ENCODE measurements at regions not wholly inside any gene's neighbourhood (a gene's known extent, or its start where the extent isn't known, plus 50 kb on each side); places are given as distances from the start of the nearest gene placed in this dataset.
"Not testable (repeated sequence)": the region's sequence is repeated elsewhere in the genome, so short reads cannot be mapped to it uniquely, and the experiment has no call there.

DNA sequence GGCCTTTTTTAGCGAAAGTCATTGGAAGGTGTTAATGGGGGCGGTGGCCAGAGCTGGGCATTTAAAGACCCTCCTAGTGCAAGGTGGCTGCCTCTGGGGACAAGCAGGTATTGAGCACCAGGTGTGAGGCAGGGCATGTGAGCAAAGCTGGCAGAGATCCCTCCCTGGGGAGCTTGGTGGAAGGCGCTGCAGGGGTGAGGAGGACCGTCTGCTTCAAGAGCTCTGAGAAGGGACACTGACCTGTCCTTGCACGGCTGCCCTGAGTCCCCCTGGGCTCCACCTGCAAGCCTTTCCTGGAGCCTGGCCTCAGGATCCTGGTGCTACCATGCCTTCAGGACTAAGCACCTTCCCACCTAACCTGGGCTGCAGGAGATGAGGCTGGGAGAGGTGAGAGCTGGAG, 127.0 kb upstream of the CIBAR2 start:
- DNase-seq (ENCODE audit: low spot score), result no peak

DNA sequence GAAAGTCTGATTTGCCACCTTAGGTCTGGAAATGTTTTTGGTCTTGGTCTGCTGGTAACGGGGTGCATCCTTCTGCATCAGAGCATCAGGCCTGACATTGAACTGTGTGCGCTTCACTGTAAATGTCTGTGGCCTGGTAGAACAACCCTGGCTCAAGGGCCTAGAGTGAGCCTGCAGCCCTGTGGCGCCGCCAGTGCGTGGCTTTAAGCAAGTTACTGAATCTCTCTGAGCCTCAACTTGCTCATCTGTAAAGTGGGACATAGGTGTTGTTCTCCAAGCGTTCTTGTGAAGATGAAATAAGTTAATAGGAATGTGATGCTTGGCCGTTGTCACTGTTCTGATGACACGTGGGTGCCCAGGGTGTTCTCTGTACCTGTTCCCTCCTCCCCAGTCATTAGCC, 127.6 kb upstream of the CIBAR2 start:
- no peak for DNase-seq (ENCODE audit: low spot score)

DNA sequence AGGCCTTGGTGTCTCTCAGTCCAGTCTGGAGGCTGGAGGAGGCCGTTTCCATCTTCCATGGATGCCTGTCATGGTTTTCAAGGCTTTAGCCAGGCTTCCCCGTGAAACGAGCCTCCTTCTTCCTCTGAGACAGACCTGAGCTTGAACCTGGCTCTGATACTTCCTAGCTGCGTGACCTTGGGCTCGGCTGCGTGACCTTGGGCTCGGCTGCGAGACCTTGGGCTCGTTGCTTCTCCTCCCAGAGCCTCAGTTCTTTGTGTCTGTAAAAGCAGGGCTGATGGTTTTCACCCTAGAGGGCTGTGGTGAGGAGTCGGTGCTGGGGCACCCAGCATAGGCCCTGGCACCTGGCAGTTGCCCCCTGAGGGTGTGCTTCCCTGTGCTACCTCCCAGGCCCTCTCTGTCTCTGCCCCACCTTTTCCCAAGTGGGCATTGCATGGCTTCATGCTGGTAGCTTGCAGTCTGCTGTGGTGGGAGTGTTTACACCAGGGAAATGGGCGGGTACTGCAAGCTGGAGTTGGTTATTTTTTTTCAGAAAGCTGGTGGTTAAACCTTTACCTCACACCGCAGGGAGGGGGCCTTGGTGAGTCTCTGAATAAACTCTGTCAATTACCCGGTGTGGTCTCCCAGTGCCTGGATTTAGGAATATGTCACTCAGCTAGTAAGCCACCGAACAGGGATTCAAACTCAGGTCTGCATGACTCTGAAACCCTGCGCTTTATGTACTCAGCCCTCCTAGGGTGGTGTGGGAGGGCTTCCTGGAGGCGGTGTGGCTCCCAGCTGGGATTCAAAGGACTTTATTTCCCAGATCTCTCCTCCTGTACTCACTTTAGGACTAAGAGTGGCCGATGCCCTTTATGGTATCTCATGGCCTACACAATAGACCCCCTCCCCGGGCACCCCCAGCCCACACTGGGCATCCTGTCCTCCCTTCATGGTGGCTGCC, 129.0 kb upstream of the CIBAR2 start:
- DNase-seq (ENCODE audit: low spot score), result no peak

DNA sequence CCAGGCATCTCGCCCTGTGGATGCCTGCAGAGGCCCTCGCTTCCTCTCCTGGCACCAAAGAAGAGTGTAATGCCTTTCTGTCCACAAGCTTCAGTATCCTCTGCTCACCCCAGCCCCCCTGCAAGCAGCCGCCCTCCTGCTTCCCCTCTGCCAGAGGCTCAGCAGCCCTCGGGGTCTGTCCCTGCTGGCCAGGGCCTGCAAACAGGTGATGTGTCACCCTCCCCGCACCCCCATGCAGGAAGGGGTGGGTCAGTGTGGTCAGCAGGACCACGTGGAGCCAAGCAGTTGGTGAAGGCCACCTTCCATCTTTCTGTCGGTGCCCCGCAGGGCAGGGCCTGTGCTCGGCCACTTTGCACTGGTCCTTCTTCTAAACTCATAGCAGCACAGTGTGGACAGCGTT, 129.9 kb upstream of the CIBAR2 start:
- no peak for DNase-seq (ENCODE audit: low spot score)

DNA sequence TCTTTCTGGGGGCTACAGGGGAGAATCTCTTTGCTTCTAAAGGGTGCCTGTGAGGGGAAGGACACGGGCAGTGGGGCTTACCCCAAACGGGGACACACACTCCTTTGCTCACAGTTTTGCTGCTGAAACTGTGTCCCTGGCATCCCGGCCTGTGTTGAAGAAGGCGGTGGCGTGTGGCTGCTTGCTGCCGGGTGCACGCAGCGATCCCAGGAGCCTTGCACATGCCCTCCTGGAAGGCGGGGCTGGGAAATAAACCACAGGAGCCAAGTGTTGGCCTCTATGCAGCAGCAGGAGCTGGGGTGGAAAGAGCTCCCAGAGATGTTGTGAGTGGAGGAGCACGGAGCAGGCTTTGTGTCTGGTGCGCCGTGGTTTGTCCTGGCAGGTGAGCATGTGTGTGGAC, 131.0 kb upstream of the CIBAR2 start:
- DNase-seq (ENCODE audit: low spot score), result no peak

DNA sequence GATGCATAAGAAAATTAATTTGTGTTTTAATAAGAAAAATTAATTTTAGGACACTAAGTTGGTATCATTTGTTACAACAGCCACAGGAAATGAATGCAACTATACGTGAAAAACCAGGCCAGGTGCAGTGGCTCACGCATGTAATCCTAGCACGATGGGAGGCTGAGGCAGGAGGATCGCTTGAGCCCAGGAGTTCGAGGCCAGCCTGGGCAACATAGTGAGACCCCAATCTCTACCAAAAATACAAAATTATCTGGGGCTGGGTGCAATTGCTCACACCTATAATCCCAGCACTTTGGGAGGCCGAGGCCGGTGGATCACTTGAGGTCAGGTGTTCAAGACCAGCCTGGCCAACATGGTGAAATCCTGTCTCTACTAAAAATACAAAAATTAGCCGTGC, 132.2 kb upstream of the CIBAR2 start:
- DNase-seq (ENCODE audit: low spot score), result not testable (repeated sequence)

DNA sequence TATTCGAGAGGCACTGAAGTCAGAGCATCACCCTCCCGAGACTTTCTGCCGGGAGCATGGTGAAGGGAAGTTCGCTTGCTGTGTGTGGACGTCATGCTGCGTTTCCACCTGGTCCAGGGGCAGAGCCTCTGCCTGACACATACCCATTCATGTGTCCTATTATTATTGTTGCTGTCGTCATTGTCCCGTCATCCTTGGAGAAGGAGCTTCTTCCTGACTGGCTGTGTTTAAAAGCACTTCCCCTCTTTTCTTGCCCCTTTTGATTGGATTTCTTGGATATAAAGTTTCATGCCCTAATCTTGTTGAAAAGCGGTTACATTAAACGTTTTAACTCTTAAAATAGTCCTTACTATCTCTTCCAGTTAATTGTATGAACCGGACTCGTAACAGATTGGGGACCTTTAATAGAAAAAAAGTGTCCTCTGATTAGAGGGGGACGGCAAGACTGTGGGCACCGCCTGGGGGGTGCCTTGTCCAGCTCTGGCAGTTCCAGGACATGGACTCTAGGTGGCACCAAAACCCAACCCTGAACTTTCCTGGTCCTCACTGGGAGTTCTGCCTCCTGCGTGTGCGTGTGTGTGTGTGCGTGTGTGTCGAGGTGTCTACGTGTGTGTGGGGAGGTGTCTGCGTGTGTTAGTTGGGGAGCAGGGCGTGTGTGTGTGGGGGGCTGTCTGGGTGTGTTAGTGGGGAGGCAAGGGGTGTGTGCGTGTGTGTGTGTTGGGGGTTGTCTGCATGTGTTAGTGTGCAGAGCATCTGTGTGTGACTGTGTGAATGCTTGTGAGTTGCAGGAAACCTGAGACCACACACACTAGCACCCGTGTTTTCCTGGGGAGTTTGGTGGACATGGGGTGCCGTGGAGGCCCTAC, 133.3 kb upstream of the CIBAR2 start:
- DNase-seq (ENCODE audit: low spot score), result peak; percentile 86

DNA sequence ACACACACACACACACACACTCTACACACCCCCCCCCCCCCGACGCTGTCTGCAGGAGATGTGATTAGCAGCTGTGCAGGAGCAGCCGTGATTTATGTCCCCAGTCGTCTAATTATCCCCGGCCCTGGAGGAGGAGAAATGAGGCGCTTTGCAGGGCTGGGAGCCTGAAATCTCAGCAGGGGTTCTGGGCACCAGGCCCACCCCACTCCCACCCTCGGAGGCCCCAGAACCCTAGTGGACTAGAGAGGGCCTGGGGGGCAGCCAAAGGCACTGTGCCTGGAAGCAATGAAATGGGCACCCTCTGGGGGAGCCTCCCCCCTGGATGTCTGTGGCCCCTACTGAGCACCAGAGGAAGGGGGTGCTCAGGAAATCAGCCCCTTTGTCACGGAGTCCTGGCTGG, 134.2 kb upstream of the CIBAR2 start:
- no peak for DNase-seq (ENCODE audit: low spot score)

DNA sequence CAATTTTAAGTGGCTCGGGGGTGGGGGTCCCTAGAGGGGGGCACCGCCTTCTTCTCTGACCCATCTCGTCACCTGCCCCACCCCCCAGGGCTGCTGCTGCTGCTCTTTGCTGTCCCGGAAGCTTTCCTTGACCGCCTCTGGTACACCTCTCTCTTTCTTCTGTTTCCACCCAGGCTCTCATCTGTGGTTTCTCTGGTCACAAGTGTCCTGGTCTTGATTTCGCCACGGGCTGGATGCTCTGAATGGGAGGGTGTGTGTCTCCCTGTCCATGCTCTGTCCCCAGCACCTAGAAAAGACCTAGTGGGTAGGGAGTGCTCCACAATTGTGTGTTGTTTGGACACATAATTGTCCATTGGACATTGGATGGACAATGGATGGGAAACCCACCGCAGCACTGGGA, 134.7 kb upstream of the CIBAR2 start:
- no peak for DNase-seq (ENCODE audit: low spot score)

DNA sequence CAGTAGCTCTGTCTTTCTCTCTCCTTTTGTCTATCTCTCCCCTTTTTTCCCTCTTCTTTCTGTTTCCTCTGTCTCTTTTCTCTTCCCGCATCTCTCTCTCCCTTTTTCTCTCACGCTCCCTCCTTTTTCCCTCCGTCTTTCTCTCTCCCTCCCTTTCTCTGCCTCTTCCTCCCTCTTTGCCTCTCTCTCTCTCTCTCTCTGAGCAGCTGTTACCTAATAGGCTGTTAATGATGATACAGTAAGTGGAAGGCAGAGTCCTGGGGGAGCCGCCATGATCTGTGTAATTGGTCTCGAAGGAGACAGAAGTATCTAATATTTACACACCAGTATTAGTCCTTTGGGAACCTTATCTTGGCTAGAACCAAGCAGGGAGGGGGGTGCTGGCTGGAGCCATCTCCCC, 136.1 kb upstream of the CIBAR2 start:
- no peak for DNase-seq (ENCODE audit: low spot score)

DNA sequence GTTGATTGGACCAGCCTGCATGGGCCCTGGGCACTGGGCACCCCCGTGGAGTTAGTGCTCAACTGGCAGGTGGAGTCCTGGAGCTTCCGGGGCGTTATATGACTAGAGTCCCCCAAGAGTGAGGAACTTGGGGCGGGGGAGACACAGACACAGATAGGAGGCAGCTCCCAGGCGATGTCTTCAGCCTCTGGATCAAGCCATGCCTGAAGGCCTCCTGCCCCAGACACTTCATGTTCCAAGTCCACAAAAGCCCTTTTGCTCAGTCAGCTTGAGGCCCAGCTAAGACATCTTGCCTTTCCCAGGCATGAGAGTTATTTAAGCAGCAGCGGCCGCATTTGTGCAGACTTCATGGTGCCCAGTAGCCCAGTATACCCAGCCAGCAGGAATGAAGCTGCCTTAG, 136.6 kb upstream of the CIBAR2 start:
- no peak for DNase-seq (ENCODE audit: low spot score)

DNA sequence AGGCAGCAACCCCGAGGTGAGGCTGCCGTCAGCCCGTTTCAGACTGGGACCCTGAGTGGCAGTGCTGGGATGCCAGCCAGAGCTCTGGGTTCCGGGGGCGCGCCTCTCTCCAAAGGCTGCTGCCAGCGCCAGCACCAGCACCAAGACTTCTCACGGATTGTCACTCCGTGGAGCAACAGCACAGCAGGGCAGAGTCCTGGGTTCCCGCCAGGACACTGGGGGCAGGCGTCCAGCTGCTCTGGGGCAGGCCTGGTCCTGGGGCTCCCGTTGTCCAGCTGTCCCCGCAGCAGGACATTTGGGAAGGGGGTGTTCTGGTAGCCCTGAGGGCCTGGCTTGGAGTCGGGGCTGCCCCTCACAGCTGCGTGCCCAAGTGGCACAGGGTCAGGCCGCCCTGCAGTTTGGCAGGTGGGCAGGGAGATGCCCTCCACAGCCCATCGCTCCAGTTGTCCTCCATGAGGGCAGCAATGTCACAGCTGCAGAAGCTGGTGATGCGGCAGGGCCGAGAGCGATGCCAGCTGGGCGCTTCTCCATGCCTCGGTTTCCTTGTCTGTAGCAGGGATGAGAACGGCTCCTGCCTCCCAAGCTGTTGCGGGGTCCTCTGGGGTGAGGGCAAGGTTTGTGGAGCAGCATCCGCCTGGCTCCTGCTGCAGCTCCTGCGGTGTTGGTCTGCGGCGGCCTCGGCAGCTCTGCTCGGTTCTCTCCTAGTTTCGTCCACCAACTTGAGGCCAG, 137.3 kb upstream of the CIBAR2 start:
- DNase-seq (ENCODE audit: low spot score), result no peak

DNA sequence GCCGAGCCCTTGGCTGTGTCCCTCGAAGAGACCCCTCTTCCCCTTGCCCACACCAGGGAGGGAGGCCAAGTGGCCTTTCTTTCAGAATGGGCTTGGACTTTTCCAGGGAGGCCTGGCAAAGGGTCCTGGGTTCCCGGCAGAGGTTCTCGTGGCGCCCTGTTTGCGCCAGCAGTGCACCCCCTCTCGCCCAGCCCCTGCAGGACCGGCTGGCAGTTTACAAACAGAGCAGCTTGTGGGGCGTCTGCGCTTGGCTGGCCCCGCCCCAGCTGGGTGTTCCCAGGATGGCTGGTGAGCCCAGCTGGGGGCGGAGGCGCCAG, 137.8 kb upstream of the CIBAR2 start:
- DNase-seq (ENCODE audit: low spot score), result no peak

DNA sequence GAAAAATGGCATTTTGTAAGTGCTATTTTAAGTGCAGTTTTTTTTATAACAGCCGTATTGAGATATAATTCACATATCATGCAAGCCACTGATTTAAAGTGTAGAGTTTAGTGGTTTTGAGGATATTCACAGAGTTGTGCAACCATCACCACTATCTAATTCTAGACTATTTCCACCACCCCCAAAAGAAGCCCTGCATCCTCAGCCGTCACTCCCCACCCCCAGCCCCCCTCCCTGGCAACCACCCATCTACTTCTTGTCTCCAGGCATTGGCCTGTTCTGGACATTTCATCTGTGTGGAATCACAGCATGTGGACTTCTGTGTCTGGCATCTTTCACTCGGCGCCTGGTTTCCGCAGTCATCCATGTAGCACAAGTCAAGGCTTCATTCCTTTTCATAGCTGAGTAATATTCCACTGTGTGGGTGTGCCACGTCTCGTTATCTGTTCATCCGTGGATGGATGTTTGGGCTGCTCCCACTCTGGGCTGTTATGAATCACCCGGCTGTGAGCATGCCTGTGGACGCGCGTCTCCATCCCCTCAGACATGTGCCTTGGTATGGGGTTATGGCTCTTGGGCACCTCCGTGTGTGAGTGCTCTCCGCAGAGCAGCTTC, 138.4 kb upstream of the CIBAR2 start:
- DNase-seq (ENCODE audit: low spot score), result no peak

DNA sequence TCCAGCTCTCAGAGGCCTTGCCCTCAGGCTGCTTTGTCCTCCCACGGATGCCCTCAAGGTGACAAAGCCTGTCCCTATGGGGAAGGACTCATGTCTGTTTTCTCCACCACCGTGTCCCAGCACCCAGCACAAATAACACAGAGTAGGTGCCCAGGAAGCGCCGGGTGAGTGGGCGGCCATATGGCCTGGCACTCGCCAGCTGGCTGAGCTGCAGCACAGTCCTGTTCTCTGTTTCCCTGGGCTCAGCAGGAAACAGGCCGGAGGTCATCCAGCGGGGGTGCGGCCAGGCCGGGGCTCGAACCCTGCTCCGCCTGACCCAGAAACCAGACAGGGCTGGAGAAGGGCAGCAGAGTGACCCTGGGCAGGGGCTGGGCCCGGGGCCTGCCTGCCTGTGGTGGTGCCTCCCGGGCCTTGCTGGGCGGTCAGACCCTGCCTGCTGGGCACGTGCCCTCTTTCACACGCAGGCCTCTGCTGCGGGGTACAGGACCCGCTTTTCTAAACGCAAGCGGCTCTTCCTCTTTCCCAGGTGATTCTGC, 139.0 kb upstream of the CIBAR2 start:
- no peak for DNase-seq (ENCODE audit: low spot score)

DNA sequence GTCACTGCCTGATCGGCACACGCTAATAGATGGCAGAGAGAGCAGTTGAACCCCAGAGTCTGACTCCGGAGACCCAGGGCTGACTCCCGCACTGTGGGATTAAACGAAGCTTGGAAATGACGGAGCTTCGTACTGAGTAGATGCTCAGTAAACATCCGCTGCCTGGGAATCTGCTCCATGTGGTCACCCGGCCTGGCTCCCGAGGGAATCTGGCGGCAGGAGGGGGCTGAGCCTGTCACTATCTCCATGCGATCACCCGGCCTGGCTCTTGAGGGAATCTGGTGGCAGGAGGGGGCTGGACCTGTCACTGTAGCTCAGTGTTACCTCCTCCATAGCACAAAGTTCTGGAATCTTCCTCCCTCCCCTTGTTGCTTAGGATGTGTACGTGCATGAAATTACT, 139.7 kb upstream of the CIBAR2 start:
- no peak for DNase-seq (ENCODE audit: low spot score)

DNA sequence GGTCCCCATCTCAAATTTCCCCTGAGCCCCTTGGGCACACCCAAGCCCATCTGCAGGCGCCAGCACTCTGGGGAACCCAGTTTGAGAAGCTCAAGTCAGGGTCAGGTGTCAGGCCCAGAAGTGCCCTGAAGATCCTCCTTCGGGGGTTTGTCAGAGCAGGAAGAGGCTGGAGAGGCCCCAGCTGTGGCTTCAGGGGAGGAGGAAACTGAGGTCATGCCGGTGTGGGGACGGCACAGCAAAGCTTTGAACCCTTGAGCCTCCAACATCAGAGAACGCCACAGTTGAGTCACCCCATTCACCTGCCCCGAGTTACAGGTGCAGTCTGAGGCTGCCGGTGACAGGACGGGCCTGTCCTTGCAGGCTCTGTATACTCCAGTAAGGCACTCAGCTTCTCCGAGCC, 140.2 kb upstream of the CIBAR2 start:
- no peak for DNase-seq (ENCODE audit: low spot score)

DNA sequence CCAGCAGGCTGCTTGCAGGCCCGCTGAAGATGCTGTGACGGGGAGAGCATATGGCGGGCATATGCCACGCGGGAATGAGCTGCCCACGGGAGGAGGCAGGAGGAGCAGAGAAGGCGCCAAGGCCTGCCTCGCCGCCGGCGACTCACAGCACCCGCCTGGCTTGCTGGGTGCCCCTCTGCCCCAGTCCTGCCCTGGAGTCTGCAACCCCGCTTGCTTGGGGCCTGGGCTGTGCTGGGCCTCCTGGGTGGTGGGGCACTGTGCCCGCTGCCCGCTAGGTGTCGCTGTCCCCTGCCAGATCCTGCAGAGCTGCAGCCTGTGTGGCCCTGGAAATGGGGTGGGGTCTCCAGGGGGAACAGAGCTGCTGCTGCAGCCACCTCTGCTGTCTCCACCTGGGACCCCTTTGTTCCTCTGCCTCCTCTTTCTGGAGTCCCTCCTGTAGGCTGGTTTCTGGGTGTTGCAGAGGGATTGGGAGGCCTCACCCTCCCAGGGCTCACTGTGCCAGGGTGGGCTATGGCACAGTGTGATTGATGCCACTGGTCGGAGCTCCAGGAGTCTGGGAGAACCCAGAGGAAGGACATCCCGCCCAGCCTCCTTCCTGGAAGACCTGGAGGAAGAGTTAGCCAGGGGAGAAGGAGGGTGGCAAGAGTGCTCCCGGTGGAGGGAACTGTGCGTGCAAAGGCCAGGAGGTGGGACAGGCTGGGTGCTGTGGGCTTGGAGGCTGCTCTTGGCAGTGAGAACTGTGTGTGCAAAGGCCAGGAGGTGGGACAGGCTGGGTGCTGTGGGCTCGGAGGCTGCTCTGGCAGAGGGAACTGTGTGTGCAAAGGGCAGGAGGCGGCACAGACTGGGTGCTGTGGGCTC, 141.0 kb upstream of the CIBAR2 start:
- DNase-seq (ENCODE audit: low spot score), result peak; percentile 97

DNA sequence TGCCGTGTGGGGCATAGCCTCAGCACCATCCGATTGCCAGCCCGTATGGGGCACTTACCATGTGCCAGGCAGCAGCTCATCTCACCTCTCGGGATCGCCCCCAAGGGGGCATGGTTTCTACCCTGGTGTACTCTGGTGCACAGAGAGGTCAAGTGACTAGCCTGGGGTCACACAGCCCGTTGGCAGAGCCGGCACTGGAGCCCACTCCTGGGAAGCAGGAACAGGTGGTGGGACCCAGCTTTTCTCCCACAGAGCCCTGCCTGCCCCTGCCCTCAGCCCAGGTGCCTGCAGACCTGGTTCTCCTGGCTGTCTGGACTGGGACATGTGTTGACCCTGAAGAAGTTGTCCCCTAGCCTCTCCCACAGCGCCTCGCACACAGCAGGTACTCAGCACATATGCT, 141.8 kb upstream of the CIBAR2 start:
- no peak for DNase-seq (ENCODE audit: low spot score)

DNA sequence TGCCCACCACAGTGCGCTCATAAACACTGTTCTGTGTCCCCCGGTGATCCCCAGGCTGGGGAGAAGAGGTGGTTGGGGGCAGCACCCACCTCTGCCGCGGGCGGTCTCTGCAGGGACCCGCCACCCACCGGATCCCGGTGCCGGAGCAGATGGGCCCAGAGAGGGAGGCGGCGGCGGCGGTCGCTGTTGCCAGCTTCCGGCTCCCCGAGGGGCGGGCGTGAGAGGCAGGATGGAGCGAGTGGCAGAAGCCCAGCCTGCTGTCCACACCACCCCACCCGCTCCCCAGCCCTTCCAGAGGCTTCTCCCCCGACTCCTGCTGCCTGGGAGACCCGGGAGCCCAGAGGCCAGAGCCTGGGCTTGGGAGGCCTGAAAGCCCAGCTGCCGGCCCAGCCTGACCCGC, 142.6 kb upstream of the CIBAR2 start:
- DNase-seq (ENCODE audit: low spot score), result no peak

DNA sequence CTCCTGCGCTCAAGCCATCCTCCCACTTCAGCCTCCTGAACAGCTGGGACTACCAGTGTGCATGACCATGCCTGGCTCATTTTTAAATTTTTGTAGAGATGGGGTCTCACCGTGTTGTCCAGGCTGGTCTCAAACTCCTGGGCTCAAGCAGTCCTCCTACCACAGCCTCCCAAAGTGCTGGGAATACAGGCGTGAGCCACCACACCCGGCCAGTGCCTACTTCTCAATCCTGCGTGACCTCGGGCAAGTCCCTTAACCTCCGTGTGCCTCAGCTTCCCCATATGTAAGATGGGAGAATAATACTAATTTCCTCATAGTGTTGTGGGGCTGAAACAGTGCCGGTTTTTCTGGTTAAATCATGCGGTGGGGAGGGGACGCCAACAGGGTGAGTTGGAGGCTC, 143.5 kb upstream of the CIBAR2 start:
- no peak for DNase-seq (ENCODE audit: low spot score)

Data from HuH-7.5 (cell line).